Spleen (tissue), 7 donors: ENCODE measurements at regions not wholly inside any gene's neighbourhood (a gene's known extent, or its start where the extent isn't known, plus 50 kb on each side); places are given as distances from the start of the nearest gene placed in this dataset.

Experiments
- POLR2A ChIP-seq, 3 donors: fragments of 450-650 bp; IDR thresholded peaks; one replicate each; pipeline ENCODE4 v1.5.1; 2017; ENCODE audit warnings: antibody characterized with exemption in 3 of 3, mild to moderate bottlenecking in 1 of 3
- TF ChIP-seq, protein P1 (sequence below), 11 experiments: fragments of 200-600 bp in 7 of 11; fragments of 450-650 bp in 4 of 11; sonication (generic) in 4 of 11; IDR thresholded peaks in 8 of 11; conservative IDR thresholded peaks in 3 of 11; 1 replicate in 7 of 11; 2 replicates in 4 of 11; pipeline versions ENCODE4 v1.4.0 to v1.8.0; 2016 to 2021; ENCODE audit warnings: antibody characterized with exemption in 11 of 11, inconsistent platforms in 4 of 11, mild to moderate bottlenecking in 1 of 11
- donor health status: DM: no; HTN: no; CAD: no; lungs with moderate emphysema.
- donor health status: DM: no; HTN: no; CAD: no.
- donor health status: DM: no; HTN: no; CAD: no.

GRCh38 chr17:72394531-72394930 lies 273.7 kb downstream of the SOX9 start:
- TF ChIP-seq, protein P1, sequence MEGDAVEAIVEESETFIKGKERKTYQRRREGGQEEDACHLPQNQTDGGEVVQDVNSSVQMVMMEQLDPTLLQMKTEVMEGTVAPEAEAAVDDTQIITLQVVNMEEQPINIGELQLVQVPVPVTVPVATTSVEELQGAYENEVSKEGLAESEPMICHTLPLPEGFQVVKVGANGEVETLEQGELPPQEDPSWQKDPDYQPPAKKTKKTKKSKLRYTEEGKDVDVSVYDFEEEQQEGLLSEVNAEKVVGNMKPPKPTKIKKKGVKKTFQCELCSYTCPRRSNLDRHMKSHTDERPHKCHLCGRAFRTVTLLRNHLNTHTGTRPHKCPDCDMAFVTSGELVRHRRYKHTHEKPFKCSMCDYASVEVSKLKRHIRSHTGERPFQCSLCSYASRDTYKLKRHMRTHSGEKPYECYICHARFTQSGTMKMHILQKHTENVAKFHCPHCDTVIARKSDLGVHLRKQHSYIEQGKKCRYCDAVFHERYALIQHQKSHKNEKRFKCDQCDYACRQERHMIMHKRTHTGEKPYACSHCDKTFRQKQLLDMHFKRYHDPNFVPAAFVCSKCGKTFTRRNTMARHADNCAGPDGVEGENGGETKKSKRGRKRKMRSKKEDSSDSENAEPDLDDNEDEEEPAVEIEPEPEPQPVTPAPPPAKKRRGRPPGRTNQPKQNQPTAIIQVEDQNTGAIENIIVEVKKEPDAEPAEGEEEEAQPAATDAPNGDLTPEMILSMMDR (IDR thresholded peaks at IDR 0.05 in 8 of 11, conservative IDR thresholded peaks at IDR 0.05 in 3 of 11): no peak
- no peak for TF ChIP-seq POLR2A (IDR thresholded peaks at IDR 0.05)
